ENCODE measurements at regions not wholly inside any gene's neighbourhood (a gene's known extent, or its start where the extent isn't known, plus 50 kb on each side); places are given as distances from the start of the nearest gene placed in this dataset.

DNA sequence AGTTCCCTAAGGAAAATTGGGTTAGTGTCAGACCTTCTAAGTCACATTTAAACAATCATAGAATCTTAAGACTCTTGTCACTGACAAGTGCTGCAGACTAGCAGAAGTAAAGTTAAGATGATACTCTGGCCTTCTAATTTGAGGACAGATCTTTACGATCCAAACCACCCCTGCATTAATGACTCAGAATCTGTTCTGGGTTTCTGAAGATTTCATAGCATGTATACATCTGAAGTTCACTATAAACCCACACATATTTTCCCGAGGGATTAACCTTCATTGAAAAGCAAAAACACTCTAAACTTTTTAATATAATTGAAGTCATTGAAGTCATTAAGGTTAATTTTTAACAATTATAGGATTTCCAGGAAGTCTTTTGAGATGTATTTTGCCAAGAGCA is 674.3 kb downstream of the IQCM start:
- CTCF ChIA-PET, result no interaction called here
- TF ChIP-seq MEF2A (IDR thresholded peaks at IDR 0.05; ENCODE audit: borderline replicate concordance, low read depth), result no peak
- no peak for TF ChIP-seq EZH2phosphoT487 (IDR thresholded peaks at IDR 0.05; ENCODE audit: borderline replicate concordance, low read depth)
- no peak for TF ChIP-seq RXRA (IDR thresholded peaks at IDR 0.05; ENCODE audit: borderline replicate concordance, low read depth)
- no peak for TF ChIP-seq REST (IDR thresholded peaks at IDR 0.05; ENCODE audit: low read depth, low read length)
- TF ChIP-seq, protein P1, sequence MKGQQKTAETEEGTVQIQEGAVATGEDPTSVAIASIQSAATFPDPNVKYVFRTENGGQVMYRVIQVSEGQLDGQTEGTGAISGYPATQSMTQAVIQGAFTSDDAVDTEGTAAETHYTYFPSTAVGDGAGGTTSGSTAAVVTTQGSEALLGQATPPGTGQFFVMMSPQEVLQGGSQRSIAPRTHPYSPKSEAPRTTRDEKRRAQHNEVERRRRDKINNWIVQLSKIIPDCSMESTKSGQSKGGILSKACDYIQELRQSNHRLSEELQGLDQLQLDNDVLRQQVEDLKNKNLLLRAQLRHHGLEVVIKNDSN (IDR thresholded peaks at IDR 0.05; ENCODE audit: borderline replicate concordance, low read depth), result no peak
- TF ChIP-seq YY1 (IDR thresholded peaks at IDR 0.05; ENCODE audit: low read depth), result no peak
- TF ChIP-seq, protein P2, sequence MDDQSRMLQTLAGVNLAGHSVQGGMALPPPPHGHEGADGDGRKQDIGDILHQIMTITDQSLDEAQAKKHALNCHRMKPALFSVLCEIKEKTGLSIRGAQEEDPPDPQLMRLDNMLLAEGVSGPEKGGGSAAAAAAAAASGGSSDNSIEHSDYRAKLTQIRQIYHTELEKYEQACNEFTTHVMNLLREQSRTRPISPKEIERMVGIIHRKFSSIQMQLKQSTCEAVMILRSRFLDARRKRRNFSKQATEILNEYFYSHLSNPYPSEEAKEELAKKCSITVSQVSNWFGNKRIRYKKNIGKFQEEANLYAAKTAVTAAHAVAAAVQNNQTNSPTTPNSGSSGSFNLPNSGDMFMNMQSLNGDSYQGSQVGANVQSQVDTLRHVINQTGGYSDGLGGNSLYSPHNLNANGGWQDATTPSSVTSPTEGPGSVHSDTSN (IDR thresholded peaks at IDR 0.05), result no peak
- TF ChIP-seq CHD2 (IDR thresholded peaks at IDR 0.05; ENCODE audit: low read length, partially characterized antibody), result no peak
- TF ChIP-seq RAD21 (IDR thresholded peaks at IDR 0.05; ENCODE audit: low read length), result no peak
- TF ChIP-seq FOSL2 (IDR thresholded peaks at IDR 0.05; ENCODE audit: borderline replicate concordance, low read depth), result no peak
- no peak for TF ChIP-seq ELF1 (IDR thresholded peaks at IDR 0.05)
- no peak for TF ChIP-seq GATA2 (CRISPR knock-in tag; IDR thresholded peaks at IDR 0.05)
- TF ChIP-seq EP300 (IDR thresholded peaks at IDR 0.05; ENCODE audit: borderline replicate concordance in 1 of 2, low read depth in 1 of 2, low read length in 1 of 2), result no peak
- no peaks in the 10 kb centered on the region for H3K9me3 ChIP-seq
- POLR2A ChIA-PET, result no interaction called here
- H3K27me3 ChIP-seq (ENCODE audit: insufficient read depth), result no peaks in the 10 kb centered on the region
- H3K79me2 ChIP-seq (ENCODE audit: insufficient read depth), result no peaks in the 10 kb centered on the region
- 16% methylated on average over 2 of the region's 2 CpGs for WGBS (ENCODE audit: low lambda C conversion rate)
- H3K4me3 ChIP-seq (ENCODE audit: low read depth in 2 of 2, low read length in 1 of 2), result no peak overlapping the region
- H3F3A ChIP-seq (replicated peaks; ENCODE audit: insufficient read depth), result no peaks in the 10 kb centered on the region
- H2AFZ ChIP-seq (ENCODE audit: low read depth), result no peak overlapping the region
- no peak overlapping the region for H3K4me2 ChIP-seq
- H4K20me1 ChIP-seq (ENCODE audit: insufficient read depth), result no peaks in the 10 kb centered on the region
- H3K36me3 ChIP-seq (replicated peaks in 1 of 2; ENCODE audit: control insufficient read depth in 1 of 2, insufficient read depth in 2 of 2, low read length in 1 of 2), result no peaks in the 10 kb centered on the region
- no peak overlapping the region for H3K9ac ChIP-seq
- H3K4me1 ChIP-seq (ENCODE audit: control insufficient read depth in 1 of 2, insufficient read depth in 2 of 2, low read depth in 1 of 2, low read length in 1 of 2), result peaks cover 0 to 29% of the 10 kb centered on the region in 2 experiments; a peak in 1 of 4 replicates
- H3K27ac ChIP-seq (ENCODE audit: low read depth in 2 of 2, low read length in 1 of 2), result no peak overlapping the region; a peak in 1 of 4 replicates
- no peaks in the 10 kb centered on the region for H3K9me2 ChIP-seq
- DNase-seq, result no peak

GRCh38 chr4:149140841-149141240 is 674.8 kb downstream of the IQCM start:
- Histone ChIP-seq H3K79me2 (ENCODE audit: insufficient read depth) (no peaks in the 10 kb centered on the region), H3K27me3 (ENCODE audit: insufficient read depth) (no peaks in the 10 kb centered on the region), H3K27ac (ENCODE audit: low read depth in 2 of 2, low read length in 1 of 2) (no peak overlapping the region; a peak in 2 of 4 replicates), H3K9me3 (no peaks in the 10 kb centered on the region), H3K4me1 (ENCODE audit: control insufficient read depth in 1 of 2, insufficient read depth in 2 of 2, low read depth in 1 of 2, low read length in 1 of 2) (peaks cover 0 to 29% of the 10 kb centered on the region in 2 experiments; a peak in 1 of 4 replicates), H3K9me2 (no peaks in the 10 kb centered on the region), H4K20me1 (ENCODE audit: insufficient read depth) (no peaks in the 10 kb centered on the region), H3K36me3 (replicated peaks in 1 of 2; ENCODE audit: control insufficient read depth in 1 of 2, insufficient read depth in 2 of 2, low read length in 1 of 2) (no peaks in the 10 kb centered on the region), H3F3A (replicated peaks; ENCODE audit: insufficient read depth) (no peaks in the 10 kb centered on the region), H3K4me3 (ENCODE audit: low read depth in 2 of 2, low read length in 1 of 2) (no peak overlapping the region), H3K9ac (no peak overlapping the region), H2AFZ (ENCODE audit: low read depth) (no peak overlapping the region; the same call in 1 of the 2 replicates), H3K4me2 (no peak overlapping the region)
- ChIA-PET CTCF (no interaction called here), POLR2A (no interaction called here)
- 8% methylated on average over 2 of the region's 2 CpGs for WGBS (ENCODE audit: low lambda C conversion rate)
- TF ChIP-seq RCOR1 (IDR thresholded peaks at IDR 0.05; ENCODE audit: low read length) (no peak), NFIC (IDR thresholded peaks at IDR 0.05; ENCODE audit: borderline replicate concordance) (0 out of 2 replicates have a peak, but pooled peaks have one; percentile 15), EP300 (IDR thresholded peaks at IDR 0.05; ENCODE audit: borderline replicate concordance in 1 of 2, low read depth in 1 of 2, low read length in 1 of 2) (no peak), FOSL2 (IDR thresholded peaks at IDR 0.05; ENCODE audit: borderline replicate concordance, low read depth) (no peak), YY1 (IDR thresholded peaks at IDR 0.05; ENCODE audit: low read depth) (no peak), RXRA (IDR thresholded peaks at IDR 0.05; ENCODE audit: borderline replicate concordance, low read depth) (no peak), GATA2 (CRISPR knock-in tag; IDR thresholded peaks at IDR 0.05) (no peak), EZH2phosphoT487 (IDR thresholded peaks at IDR 0.05; ENCODE audit: borderline replicate concordance, low read depth) (no peak)
- TF ChIP-seq, protein P2 (IDR thresholded peaks at IDR 0.05), result 0 out of 2 replicates have a peak, but pooled peaks have one; percentile 8
- no peak for DNase-seq

Data from SK-N-SH (cell line).